NCI-H526 (cell line): ENCODE measurements at regions not wholly inside any gene's neighbourhood (a gene's known extent, or its start where the extent isn't known, plus 50 kb on each side); places are given as distances from the start of the nearest gene placed in this dataset.

Experiments
- DNase-seq, 2 experiments: peaks; one replicate each; lab custom pipeline; 2025; lab: John Stamatoyannopoulos, UW

- peak; percentile 66 to 84 for DNase-seq
Measured at GRCh38 chr13:34116651-34117050, 298.7 kb downstream of the RFC3 start.

GRCh38 chr13:34124666-34125306, 306.8 kb downstream of the RFC3 start:
- no peak for DNase-seq

DNA sequence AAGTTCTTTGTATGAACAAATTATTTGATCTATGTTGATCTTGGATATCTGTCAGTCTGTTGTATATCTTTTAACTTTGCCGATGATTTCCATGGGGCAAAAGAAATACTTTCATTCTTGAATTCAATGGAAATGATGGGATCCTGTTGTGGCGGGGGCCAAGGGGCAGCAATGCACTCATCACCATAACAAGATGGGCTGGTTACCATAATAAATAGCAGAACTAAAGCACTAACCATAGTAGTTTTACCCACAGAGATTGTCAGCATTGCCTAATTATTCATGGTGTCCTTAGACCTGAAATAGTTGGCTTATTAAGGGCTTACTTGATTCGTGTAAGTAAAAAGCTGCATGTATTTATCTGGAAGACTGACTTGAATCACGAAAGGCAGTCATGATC, 309.6 kb downstream of the RFC3 start:
- no peak for DNase-seq

- no peak for DNase-seq
Measured at GRCh38 chr13:34128661-34129060, 310.7 kb downstream of the RFC3 start.

DNA sequence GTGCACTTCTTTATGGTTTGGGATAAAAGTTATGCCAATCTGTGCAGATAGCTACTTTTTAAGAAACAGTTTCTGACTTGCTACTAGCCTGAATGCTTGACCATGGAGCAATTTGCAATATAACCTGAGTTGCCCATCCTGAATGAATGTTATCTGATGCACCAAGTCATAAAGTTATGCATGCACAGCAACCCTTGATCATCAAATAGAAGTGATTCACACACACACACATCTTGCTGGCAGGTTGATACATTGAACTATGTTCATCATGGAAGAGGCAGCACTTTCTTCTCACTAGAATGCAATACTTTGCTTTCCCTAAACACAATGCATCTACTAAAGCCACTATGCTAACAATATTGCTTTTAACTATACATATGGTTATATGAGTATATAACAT, 311.5 kb downstream of the RFC3 start:
- no peak for DNase-seq

GRCh38 chr13:34137200-34137599, 319.3 kb downstream of the RFC3 start:
- no peak for DNase-seq

DNA sequence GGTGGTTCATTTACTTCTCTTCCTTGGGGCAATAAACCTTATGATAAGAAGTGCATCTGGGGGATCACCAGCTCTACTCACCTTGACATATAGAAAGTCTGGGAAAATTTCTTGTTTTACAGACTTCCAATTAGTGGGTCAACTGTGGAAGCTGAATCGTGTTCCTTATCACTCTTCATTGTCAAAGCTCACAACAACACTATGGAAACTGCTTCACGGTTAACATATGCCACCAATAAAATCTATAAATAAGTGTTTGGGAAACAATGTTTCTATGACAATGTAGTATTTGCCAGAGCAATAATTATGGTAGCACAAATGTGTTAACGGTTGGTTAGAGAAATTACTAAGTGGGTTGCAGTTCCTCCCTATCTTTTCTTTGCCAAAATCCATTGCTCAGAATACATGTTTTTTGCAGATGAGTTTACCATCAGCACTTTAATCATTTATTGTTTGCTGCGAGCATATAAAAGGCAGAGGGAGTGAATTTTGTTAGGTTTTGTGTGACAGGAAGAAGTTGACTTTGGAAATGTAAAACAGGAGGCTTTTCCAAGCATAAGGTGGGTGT, 321.8 kb downstream of the RFC3 start:
- DNase-seq, result no peak

- DNase-seq, result peak in 1 of 2 experiments; percentile 6
Measured at GRCh38 chr13:34143637-34144036, 325.7 kb downstream of the RFC3 start.

DNA sequence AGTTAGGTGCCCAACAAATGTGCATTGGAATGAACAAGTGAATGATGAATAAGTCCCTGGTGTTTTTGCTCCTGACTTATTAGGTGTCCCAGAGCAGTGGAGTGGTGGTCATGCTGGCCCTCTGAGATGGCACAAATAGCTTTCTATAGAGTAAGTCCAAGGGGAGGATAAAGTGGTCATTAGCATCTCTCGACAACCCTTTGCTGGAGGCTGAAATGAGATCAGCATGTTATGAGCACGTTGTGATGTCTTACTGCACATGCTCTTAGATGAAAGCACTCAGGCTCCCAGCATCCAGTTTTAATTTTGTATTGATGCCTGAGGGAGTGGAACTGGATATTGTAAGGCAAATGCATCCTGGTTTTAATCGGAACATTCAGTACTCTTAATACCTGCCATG, 326.2 kb downstream of the RFC3 start:
- no peak for DNase-seq

- DNase-seq, result no peak
Measured at GRCh38 chr13:34145061-34145460, 327.1 kb downstream of the RFC3 start.

DNA sequence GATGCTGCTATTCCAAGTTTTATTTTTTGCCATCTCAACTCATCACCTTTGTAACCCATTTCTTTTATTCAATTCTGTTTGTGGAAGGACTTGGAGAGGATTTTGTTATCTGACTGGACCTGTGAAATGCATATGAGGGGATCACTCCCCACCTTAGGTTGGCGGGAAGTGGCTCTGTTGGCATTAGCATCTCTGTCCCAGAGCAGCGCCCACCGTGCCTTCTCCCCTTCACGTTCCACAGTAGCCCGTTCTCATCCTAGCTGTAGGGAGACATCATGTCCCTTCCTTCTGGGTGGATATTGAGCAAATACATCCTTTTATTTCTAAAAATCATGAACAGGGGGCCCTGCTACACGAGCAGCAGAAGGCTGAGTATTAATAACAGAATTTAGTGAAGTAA, 330.4 kb downstream of the RFC3 start:
- no peak for DNase-seq

GRCh38 chr13:34151885-34152284, 333.9 kb downstream of the RFC3 start:
- no peak for DNase-seq

GRCh38 chr13:34152409-34152808, 334.5 kb downstream of the RFC3 start:
- DNase-seq, result no peak

DNA sequence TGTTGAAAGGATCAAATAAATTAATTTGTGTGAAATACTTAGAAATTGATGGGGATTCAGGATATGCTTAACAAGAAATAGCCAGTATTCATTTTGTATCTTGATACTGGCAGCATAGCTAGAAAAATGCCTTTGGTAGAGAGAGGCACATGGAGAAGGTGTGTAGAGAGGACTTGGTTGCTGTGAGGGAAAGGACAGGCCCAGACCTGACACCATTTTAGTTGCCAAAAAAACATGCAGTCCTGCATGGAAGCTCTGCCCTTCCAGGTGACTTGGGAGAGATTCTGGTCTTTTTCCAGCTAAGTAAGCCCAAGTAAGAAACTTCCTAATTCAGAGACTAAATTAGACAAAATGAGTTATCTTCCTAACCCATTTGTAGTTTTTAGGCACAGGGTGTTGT, 335.0 kb downstream of the RFC3 start:
- no peak for DNase-seq

- no peak for DNase-seq
Measured at GRCh38 chr13:34153428-34154180, 335.7 kb downstream of the RFC3 start.

- DNase-seq, result no peak
Measured at GRCh38 chr13:34155931-34156607, 338.1 kb downstream of the RFC3 start.

DNA sequence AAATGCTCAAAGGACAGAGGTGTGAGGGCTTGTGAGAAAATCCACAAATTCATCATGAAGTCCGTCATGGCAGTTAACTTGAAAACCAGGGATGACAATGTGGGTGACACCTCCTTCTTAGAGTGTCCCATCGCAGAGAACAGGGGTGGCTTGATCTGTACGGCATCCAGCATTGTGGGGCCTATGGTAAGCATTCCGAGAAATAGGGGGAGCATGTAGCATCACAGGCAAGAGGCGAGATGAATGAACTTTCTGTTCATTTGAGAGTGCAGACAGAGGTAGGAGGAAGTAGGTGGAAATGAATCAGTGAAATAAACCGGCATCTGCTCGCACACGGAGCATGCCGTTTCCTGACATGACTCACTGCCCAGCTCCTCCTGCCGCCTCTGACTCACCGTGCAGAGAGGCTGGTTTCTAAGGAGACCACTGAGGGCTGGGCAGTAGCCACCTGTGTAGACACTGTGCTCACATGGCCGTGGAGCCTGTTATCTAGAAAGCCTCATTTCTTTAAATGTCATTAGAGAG, 339.0 kb downstream of the RFC3 start:
- DNase-seq, result peak in 1 of 2 experiments; percentile 37

DNA sequence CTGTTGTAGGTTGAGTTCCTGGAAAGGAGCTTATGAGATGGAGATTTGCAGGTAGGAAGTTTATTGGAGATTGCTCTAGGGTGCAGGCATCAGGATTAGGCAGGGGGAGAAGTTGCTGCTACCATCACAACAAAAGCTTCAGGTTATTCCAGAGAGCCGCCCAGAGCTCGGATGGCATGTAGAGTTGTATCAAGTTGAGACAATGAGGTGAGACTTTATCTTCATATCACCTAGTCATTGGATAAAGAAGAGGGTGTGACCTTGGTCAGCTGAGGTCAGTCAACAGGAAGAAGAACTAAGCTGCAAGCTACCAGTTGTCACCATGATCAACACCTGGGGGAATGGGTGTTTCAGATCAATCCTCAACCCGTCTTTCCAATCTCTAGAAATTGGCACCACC, 342.0 kb downstream of the RFC3 start:
- DNase-seq, result no peak

DNA sequence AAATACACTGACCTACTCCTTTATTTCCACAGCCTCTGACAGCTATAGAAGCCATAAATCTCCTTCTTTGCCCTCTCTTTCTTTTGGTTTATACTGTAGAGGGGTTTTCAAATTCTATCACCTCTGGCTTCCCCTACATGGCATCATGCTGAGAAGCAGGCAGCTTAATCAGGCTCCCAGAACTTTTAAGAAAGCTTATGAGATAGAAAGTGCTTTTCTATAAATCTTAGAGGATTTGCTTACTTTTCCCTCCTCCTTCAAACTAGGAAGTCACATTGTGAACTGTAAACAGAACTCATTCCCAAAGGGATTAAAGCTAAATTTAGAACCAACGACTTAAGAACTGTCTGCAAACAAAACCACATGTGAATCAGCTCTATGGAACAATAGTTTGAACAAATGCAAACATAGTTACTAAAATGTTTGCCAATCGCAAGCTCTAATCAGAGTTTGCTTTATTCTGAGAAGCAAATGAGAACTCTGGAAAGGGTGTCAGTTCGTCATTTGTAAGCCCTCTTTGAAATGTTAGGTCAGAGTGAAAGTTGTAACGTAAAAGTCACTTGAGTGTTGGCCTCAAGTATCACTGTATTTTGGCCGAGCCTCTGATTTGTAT, 344.1 kb downstream of the RFC3 start:
- peak in 1 of 2 experiments; percentile 31 for DNase-seq

- DNase-seq, result no peak
Measured at GRCh38 chr13:34162544-34162933, 344.6 kb downstream of the RFC3 start.

DNA sequence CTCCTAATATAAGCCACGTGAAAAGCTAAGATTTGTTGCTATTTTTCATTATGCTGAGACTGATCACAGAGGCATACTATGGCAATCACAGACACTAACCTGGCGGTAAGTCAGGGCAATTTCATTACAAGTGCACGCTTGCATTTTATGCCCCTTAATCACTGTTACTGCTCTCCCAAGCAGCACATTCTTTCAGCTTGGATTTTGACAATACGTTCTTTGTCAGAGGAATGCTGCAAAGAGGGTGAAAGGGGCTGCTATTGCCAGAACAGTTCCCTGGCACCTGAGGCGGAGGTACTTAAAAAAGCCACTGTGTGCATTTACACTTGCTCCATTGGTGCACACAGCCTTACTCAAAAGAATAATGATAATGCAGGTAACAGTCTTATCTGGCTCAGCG, 346.6 kb downstream of the RFC3 start:
- no peak for DNase-seq

DNA sequence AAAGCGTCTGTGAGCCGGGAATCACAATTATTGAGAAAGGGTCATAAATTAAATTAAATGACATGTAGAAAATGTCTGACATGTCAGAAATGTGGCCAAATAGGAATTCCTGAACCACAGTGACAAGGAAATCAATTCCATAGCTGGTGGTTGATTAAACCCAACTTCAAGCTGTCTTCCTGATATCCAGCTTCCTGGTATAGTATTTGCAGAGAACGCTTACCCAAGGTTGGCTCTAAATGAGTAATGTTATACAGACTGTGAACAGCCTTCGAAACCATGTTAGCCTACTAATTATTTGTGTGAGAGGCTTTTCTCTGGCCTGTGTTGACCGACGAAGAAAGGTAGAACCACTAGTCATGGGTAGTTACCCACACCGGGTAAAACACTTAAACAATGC, 347.2 kb downstream of the RFC3 start:
- DNase-seq, result no peak
